Middle frontal gyrus (tissue), 1 donor: ENCODE measurements at regions not wholly inside any gene's neighbourhood (a gene's known extent, or its start where the extent isn't known, plus 50 kb on each side); places are given as distances from the start of the nearest gene placed in this dataset.
"Not testable (repeated sequence)": the region's sequence is repeated elsewhere in the genome, so short reads cannot be mapped to it uniquely, and the experiment has no call there.

Experiments used
- DNase-seq: peaks from one replicate; pipeline ENCODE4 v3.0.0-alpha.2; 2015; ENCODE audit warnings: low spot score; ENCODE audit errors: extremely low spot score

DNA sequence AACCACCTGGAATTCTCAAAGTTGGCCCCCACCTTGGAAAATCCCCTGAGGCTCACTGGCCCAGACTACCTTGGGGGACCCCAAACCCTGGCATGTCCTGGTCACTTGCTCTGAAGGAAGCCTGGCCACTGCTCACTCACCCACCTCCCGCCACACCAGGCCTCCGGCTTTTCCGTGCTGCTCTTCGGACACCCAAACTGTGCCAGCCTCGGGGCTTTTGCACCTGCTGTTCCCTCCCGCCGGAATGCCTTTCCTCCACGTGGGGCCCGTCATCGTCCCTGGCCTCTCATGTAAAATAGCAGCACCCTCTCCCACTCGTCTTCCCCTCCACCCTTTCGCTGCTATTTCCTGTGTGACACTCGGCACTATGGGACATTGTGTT is 87.2 kb upstream of the NCOR2 start:
- no peak for DNase-seq

DNA sequence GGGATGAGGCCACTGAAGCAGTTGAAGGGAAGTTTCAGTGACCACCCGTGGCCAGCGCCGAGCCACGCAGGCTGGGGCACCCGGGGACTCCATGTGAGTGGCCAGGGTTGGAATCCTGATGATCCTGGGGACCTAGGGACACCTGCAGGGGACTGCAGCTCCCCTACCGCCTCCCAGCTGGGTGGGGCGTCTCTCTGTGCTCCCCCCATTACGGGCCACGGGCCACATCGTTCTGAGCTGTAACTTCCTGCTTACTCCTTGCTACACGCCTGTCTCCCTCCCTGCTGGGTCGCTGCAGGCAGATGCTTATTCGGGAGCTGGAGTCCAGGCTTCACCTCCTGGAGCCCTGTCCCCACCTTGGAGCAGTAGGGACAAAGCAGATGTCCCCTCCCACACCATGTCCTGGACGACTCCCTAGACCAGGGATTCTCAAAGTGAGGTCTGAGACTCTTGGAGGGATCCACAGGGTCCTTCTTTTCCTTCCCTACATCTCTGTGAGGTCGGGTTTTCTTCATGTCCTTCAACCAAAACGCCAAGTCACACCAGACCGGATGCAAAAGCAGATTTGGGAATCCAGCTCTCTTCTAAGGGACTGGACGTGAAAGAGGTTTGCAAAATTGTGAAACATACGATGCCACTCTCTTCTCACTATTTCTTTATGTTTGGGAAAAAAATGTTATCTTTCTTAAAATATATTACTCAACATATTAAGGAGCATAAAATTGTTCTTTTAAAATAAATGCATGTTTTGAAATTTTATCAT is 85.9 kb upstream of the NCOR2 start:
- no peak for DNase-seq

DNA sequence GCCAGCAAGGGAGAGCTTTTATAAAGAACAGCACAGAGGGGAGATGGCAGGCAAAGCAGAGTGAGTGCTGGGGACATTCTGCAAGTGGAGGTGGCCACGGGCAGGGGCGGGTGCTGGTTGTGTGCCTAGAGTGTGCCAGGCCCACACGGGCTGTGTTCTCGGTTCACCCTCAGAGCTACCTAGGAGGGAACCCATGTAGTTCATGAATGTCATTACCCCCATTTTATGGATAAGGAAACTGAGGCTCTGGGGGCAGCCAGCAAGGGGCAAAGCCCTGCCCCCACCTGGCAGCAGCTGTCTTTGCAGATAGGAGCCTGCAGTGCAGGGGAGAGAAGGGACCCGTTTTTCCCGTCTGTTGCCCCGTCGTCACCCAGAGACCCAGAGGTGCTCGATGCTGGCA is 85.2 kb upstream of the NCOR2 start:
- DNase-seq, result no peak

DNA sequence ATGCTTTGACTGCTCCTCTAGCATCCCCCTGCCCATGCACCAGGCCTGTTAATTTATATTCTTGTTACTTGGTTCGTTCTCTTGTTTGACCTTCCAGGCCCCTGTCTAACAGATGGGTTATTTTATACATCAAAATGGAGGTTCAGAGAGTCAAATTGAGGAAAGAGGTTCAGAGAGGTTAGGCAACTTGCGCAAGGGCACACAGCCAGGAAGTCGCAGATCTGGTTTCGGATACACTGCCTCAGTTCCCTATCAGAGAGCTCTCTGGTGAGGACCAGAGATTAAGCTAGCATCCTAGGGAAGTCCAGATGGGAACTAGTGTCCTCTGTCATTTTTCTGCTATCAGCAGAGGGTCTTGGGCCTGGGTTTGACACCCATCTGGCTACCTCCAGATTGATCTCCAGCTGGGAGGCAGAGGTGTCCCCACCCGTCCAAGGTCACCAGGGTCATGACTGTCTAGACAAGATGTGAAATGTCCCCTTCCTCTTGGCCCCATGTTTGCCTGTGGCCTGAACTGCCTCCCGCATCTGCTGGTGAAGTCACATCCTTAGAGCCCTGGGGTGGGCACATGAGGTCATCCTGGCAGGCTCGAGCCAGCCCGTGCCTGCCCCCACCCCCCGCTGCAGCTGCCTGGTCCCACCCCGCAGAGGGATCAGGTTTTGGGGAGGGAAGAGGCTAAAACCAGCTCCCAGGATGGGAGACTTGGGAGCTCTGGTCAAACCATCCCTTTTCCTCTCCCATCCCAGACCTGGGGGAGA is 84.3 kb upstream of the NCOR2 start:
- no peak for DNase-seq

DNA sequence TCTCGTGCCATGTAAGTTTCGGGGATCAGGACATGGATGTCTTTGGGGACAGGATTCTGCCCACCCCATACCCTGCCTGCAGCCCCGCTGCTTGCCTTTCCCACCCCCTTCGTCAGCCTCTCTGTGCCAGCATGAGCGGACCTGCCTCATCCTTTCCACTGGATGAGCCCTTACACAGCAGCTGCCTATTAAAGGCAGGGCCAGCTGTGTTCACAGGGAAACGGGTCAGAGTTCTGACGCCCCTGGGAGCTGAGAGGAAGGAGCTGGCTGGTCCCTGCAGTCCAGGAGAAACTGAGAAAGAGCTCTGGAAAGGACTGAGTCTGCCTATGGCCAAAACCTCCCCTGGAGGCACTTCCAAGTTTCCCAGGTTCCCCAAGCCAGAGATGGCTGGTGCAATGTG is 83.5 kb upstream of the NCOR2 start:
- no peak for DNase-seq

DNA sequence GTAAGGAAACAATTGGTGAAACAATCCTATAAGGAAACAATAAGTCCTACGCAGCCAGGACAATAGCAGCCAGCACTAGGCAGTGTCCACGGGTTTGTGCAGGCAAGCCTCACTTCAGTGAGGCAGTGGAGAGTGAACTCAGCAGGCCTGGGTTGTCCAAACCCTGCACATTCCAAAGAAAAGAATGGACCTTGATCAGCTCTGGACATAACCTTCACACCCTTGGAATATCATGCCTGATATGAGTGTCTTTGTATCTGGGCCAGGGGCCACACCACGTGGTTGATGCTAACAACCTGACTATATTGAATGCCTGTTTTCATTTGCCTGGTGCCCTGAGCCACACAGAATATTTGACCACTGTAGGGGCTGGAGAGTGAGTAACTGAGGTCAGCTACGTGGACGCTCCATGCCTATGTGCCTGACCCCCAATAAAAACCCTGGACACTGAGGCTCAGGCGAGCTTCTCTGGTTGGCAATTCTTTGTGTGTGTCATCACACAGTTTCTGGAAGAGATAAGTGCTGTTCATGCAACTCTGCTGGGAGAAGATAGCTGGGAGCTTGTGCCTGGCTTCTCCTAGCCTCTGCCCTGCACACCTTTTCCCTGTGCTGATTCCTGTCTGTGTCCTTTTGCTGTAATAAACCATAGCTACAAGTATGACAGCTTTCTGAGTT is 81.4 kb upstream of the NCOR2 start:
- no peak for DNase-seq

DNA sequence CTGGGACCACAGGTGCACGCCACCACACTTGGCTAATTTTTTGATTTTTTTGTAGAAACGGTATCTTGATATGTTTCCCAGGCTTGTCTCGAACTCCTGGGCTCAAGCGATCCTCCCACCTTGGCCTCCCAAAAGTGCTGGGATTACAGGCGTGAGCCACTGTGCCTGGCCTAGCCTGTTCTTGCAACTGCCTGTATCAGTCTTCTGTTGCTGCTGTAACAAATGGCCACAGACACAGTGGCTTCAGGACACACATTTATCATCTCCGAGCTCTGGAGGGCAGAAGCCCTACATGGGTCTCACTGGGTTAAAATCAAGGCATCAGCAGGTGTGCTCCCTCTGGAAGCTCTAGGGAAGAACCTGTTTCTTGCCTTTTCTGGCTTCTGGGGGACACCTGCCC is 79.9 kb upstream of the NCOR2 start:
- no peak for DNase-seq

DNA sequence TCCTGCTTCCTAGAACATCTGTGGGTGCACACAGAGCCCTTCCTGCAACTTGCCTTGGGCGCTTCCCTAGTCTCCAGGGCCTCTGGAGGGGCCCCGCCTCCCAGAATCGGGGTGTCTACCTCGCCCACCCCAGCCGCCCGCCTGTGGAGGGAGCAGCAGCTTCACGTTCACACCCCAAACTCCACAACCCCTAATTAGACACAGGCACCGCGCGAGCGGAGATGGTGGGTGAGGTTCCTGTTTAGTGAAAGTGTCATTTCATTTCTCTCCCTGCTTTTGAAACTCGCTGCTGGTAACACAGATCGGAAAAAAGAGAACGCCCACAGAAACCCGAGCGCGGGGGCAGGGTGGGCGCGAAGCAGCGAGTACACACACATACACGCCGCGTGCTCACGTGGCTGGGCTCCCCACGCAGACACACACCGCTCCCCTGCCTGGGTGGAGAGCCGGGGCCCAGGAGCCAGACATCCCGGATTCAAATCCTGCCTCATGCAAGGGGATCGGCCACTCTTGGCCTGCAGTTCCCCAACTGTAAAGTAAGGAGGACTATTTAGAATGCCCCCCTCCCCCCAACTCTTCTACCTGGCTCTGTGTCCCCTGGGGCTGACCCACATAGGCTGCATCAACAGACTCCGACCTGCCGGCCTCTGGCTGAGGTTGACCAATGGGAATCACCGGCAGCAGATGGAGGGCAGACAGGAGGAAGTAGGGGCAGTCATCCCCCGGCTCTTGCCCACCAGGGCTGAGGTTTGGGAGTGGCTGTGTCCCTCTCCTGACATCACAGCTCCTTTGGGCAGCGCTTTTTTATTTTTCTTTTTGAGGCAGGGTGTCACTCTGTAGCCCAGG is 79.2 kb upstream of the NCOR2 start:
- DNase-seq, result no peak

DNA sequence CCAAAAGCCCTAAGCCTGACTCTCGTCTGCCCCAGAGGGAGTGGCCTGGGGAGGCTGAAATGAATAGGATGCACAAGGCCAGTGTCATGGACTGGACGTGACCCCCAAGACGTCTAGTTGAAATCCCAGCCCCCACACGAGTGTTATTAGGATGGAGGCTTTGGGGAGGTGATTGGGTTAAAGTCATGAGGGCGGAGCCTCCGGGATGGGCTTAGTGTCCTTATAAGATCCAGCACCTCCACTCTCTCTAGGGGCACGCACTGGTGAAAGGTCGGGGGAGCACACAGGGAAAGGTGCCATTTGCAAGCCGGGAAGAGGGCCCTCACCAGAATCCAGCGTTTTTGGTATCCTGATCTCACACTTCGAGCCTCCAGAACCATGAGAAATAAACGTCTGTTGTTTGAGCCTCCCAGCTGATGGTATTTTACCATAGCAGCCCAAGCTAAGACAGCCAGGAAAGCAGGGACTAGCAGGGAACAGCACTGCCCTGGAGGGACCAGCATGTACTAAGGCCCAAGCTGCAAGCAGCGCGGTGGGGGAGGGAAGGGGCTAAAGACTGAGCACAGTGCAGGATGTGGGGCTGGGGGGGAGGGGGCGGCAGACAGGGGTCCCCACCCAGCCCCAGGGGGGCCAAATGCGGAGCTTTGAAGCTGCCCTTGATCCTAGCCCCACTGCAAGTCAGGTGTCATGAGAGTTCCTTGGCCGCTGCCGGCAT is 78.3 kb upstream of the NCOR2 start:
- no peak for DNase-seq

DNA sequence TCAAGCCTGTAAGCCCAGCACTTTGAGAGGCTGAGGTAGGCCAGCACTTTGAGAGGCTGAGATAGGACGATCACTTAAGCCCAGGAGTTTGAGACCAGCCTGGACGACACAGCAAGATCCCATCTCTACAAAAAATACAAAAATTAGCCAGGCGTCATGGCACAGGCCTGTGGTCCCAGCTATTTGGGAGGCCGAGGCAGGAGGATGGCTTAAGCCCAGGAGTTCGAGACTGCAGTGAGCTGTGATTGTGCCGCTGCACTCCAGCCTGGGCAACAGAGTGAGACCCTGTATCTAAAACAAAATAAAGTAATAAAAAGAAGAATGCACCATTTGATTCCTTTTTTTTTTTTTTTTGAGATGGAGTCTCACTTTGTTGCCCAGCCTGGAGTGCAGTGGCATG is 76.4 kb upstream of the NCOR2 start:
- DNase-seq, result not testable (repeated sequence)

DNA sequence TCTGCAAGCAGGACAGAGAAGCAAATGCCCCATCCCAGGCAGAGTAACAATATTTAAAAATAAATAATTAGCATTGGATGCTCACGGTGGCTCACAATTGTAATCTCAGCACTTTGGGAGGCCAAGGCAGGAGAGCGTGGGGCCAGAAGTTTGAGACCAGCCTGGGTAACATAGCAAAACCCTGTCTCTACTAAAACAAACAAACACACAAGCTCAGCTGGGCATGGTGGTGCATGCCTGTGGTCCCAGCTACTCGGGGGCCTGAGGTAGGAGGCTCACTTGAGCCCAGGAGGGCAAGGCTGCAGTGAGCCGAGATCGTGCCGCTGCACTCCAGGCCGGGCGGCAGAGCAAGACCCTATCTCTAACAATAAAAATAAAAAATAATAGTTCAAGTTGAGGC is 74.7 kb upstream of the NCOR2 start:
- DNase-seq, result no peak

DNA sequence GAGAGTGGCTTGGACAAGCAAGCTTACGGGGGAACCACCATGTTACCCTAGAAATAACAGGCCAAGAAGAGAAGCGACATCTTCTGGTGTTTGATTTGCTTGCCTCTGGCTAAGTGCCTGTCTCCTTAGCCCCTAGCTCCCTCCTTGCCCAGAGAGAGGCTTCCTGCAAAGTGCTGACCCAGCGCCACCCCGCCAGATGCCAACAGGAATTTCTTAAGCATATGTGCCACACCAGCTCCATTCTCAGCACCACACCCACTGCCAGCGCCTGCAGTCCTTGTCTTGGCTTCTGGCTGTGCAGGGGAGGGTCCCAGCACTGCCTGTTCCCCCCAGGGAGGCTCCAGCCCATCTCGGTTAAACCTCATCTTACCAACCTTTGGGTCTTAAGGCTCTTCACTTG is 74.2 kb upstream of the NCOR2 start:
- DNase-seq, result no peak

DNA sequence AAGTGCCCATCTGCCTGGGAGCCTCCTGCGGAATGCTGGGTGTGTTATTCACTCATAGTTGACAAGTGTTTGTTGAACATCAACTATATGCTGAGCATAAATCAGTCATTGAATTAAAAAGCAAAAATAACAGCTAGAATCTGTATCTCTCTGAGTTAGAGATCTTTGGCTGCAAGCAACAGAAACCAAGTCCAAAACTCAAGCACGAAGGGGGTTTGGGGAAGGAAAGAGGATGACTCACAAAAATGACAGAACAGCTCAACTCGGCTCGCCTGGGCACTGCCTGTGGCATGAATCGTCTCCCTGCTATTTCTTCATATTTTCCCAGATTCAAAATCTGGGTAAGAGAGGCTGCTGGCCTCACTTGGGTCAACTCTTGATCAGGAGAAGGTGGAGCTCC is 72.6 kb upstream of the NCOR2 start:
- no peak for DNase-seq

DNA sequence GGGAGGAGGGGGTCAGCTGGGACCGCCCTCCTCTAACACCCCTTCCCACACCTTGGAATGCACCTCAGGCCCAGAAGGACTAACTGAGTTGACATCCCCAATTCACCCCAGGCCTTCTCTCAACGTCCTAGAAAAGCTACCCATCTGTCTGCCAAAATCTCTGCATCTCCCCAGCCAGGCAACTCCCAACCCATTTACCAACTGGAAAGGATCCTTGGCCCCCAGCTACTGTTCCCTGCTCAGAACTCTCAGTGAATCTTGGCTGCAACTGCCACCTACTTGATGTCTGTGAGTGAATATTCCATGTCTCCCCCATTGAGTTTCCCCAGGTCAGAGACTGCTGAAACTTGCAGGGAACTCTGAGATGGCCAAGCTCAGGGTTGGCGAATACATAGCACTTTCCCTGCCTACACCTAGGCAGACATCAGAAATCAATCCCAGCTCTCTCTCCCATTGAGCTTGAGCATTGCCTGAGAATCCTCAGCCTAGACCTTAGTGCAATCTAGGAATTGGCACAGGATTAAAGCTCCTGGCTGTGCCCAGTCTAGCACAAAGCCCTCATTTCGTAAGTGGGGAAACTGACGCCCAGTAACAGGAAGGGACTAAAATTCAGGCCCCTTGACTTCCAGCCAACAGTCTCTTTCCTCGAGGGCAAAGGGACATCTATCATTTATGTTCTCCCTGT is 71.9 kb upstream of the NCOR2 start:
- no peak for DNase-seq

DNA sequence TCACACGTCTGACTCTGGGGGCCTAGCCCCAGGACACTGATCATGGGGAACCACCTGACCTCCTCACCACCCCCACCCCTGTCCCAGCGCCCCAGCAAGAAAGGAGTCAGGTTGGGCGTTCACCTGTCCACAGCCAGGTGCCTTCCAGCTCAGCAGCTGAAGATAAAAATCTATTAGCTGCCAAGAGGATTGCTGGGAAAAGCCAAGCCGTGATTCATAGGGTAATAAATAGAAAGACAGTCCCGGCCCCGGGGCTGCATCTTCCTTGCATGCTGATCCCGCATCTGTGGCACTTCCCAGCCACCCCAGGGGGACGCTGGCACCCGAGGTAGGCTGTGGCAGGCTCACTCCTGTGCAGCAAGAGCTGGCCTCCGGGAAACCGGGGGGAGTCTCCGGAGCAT is 70.2 kb upstream of the NCOR2 start:
- no peak for DNase-seq

DNA sequence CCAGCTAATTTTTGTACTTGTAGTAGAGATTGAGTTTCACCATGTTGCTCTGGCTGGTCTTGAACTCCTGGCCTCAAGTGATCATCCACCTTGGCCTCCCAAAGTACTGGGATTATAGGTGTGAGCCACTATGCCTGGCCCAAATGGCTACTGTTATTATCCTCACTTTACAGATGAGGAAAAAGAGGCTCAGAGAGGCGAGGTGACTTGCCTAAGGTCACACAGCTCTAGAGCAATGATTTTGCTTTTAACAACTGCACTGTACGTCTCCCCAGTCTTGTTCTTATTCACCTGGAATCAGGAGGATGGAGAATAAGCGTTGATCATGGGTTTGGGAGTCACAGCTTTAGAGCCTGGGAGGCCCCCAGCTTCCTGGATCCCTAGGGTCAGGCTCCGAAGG is 69.8 kb upstream of the NCOR2 start:
- no peak for DNase-seq

DNA sequence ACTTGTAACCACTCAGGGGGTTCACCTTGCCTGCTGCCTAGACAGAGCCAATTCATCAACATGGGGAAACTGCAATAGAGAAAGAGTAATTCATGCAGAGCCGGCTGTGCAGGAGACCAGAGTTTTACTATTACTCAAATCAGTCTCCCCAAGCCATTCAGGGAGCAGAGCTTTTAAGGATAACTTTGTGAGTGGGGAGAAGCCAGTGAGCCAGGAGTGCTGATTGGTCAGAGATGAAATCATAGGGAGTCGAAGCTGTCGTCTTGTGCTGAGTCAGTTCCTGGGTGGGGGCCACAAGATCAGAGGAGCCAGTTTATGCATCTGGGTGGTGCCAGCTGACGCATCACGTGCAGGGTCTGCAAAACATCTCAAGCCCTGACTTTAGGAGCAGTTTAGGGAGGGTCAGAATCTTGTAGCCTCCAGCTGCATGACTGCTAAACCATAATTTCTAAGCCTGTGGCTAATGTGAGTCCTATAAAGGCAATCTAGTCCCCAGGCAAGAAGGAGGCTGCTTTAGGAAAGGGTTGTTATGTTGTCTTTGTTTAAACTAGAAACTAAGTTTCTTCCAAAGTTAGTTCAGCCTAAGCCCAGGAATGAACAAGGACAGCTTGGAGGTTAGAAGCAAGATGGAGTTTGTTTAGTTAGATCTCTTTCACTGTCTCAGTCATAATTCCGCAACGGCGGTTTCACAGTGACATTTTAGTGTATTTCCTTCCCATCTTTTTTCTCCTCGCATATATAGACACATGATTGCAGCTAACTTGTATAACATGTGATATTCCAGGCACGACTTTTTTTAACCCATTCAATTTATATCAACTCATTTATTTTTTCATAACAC is 68.9 kb upstream of the NCOR2 start:
- no peak for DNase-seq

DNA sequence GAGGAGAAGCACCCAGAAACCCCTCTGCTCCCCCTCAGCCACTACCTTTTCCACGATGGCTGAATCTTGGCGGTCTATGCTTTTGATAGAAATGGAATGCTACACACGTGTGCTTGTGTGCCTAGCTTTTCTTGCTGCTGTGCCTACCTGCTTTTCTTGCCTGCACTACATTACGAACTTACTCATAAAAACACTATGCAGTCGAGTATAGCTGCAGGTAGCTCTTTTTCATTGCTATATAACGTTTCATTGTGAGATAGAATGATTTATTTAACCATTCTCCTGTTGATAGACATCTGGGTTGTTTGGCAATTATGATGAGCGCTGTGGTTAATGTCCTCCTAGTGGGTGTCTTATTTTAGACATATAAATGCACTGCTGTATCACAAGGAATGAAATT is 67.9 kb upstream of the NCOR2 start:
- no peak for DNase-seq
